Peyer's patch (tissue), 4 donors: ENCODE measurements at regions not wholly inside any gene's neighbourhood (a gene's known extent, or its start where the extent isn't known, plus 50 kb on each side); places are given as distances from the start of the nearest gene placed in this dataset.

Experiments
- POLR2A ChIP-seq, 2 donors: fragments of 450-650 bp; IDR thresholded peaks; one replicate each; pipeline ENCODE4 v1.5.1; 2017; ENCODE audit warnings: antibody characterized with exemption in 2 of 2, mild to moderate bottlenecking in 2 of 2, moderate library complexity in 2 of 2
- TF ChIP-seq, protein P1 (sequence below), 6 experiments: fragments of 450-650 bp in 4 of 6; fragments of 200-600 bp in 2 of 6; sonication (generic) in 1 of 6; IDR thresholded peaks; one replicate each; pipeline ENCODE4 v1.5.1; 2017 to 2019; ENCODE audit warnings: antibody characterized with exemption in 6 of 6, mild to moderate bottlenecking in 3 of 6, moderate library complexity in 1 of 6

DNA sequence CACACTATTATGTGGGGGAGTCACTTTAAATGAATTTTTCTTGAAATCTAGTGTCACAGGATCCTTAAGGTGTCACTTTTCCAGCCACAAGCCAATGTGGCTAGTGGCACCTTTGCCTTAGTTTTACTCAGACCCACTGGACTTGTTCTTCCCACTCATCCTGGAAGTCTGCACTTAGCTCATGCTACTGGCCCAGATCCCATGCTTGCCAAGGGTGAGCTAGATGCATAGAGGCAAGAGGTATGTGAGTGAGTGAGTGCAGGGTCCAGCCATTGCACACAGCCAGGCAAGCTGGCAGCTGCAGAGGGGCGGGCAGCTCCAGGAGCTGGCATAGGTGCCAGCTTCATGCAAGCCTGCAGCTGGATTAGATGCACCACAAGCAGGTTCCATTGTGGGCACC lies 81.0 kb downstream of the CGGBP1 start:
- TF ChIP-seq, protein P1, sequence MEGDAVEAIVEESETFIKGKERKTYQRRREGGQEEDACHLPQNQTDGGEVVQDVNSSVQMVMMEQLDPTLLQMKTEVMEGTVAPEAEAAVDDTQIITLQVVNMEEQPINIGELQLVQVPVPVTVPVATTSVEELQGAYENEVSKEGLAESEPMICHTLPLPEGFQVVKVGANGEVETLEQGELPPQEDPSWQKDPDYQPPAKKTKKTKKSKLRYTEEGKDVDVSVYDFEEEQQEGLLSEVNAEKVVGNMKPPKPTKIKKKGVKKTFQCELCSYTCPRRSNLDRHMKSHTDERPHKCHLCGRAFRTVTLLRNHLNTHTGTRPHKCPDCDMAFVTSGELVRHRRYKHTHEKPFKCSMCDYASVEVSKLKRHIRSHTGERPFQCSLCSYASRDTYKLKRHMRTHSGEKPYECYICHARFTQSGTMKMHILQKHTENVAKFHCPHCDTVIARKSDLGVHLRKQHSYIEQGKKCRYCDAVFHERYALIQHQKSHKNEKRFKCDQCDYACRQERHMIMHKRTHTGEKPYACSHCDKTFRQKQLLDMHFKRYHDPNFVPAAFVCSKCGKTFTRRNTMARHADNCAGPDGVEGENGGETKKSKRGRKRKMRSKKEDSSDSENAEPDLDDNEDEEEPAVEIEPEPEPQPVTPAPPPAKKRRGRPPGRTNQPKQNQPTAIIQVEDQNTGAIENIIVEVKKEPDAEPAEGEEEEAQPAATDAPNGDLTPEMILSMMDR (IDR thresholded peaks at IDR 0.05) = no peak
- TF ChIP-seq POLR2A (IDR thresholded peaks at IDR 0.05) = no peak
